ENCODE measurements at regions not wholly inside any gene's neighbourhood (a gene's known extent, or its start where the extent isn't known, plus 50 kb on each side); places are given as distances from the start of the nearest gene placed in this dataset.

DNA sequence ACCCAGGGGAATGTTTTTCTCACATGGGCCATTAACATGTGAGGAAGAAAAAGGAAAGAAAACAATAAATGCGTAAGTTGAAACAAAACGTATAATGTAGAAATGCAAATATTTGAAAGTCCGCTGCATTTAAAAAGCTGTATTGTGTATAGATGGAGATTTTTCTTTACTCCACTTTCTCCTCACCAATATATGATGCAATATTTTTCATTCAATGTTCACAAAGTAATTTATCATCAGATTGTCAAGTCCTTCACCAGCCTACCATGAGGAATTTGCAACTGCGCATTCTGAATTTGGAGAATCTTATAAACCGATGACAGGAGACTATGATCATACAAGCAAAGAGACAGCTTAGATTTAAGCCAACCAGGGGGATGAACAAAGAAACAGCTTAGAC, 69.9 kb downstream of the SOD2 start:
- no peaks in the 10 kb centered on the region for H3K36me3 ChIP-seq
- H3K4me3 ChIP-seq = no peak overlapping the region
- 95 to 97% methylated on average over 5 of the region's 5 CpGs for WGBS, 2 donors (ENCODE audit: low coverage in 1 of 2)
- TF ChIP-seq POLR2AphosphoS5 (IDR thresholded peaks at IDR 0.05) (no peak), EP300 (IDR thresholded peaks at IDR 0.05; ENCODE audit: low read depth) (no peak), POLR2A (IDR thresholded peaks at IDR 0.05) (no peak)
- TF ChIP-seq, protein P1, sequence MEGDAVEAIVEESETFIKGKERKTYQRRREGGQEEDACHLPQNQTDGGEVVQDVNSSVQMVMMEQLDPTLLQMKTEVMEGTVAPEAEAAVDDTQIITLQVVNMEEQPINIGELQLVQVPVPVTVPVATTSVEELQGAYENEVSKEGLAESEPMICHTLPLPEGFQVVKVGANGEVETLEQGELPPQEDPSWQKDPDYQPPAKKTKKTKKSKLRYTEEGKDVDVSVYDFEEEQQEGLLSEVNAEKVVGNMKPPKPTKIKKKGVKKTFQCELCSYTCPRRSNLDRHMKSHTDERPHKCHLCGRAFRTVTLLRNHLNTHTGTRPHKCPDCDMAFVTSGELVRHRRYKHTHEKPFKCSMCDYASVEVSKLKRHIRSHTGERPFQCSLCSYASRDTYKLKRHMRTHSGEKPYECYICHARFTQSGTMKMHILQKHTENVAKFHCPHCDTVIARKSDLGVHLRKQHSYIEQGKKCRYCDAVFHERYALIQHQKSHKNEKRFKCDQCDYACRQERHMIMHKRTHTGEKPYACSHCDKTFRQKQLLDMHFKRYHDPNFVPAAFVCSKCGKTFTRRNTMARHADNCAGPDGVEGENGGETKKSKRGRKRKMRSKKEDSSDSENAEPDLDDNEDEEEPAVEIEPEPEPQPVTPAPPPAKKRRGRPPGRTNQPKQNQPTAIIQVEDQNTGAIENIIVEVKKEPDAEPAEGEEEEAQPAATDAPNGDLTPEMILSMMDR (IDR thresholded peaks at IDR 0.05) = no peak
- H3K27me3 ChIP-seq = no peaks in the 10 kb centered on the region
- H3K9me3 ChIP-seq = peaks cover 0 to 1% of the 10 kb centered on the region in 2 donors
- H3K27ac ChIP-seq = no peak overlapping the region
- no peaks in the 10 kb centered on the region for H3K4me1 ChIP-seq
- no peak for DNase-seq
- intact Hi-C loops (cut with DNase I; ENCODE audit: low total_unique reads) = no loop called here
- in situ Hi-C loops (cut with MboI; ENCODE audit: low pct_ligation_motif_present in 1 of 4, low pct_unique_long_range_greater_than_20kb in 1 of 4, low sequenced_read_pairs in 3 of 4) = no loop called here

DNA sequence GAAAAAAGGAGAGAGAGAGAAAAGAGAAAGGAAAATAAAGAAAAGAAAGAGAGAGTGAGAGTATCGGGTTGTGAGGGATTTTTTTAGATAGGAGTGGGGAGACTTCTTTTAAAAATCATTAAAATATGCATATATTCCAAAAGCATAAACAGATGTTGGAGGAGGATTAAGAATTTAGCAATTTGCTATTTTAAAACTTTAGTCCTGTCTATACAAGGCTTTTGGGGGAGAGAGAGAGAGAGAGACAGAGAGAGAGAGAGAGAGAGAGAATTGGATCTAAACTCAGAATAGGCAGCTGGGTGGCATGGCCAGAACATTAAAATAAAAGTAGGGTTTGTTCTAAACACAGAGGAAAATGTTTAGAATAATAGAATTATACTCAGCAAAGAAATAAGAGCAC, 72.1 kb downstream of the SOD2 start:
- no peaks in the 10 kb centered on the region for H3K36me3 ChIP-seq
- DNase-seq = no peak
- no peak overlapping the region for H3K27ac ChIP-seq
- 62 to 71% methylated on average over 1 of the region's 1 CpG for WGBS, 2 donors (ENCODE audit: low coverage in 1 of 2)
- no peak overlapping the region for H3K4me3 ChIP-seq
- intact Hi-C loops (cut with DNase I; ENCODE audit: low total_unique reads) = no loop called here
- in situ Hi-C loops (cut with MboI; ENCODE audit: low pct_ligation_motif_present in 1 of 4, low pct_unique_long_range_greater_than_20kb in 1 of 4, low sequenced_read_pairs in 3 of 4) = no loop called here
- no peak for TF ChIP-seq EP300 (IDR thresholded peaks at IDR 0.05; ENCODE audit: low read depth)
- no peak for TF ChIP-seq POLR2AphosphoS5 (IDR thresholded peaks at IDR 0.05)
- no peak for TF ChIP-seq POLR2A (IDR thresholded peaks at IDR 0.05)
- TF ChIP-seq, protein P1 (IDR thresholded peaks at IDR 0.05) = no peak
- no peaks in the 10 kb centered on the region for H3K4me1 ChIP-seq
- no peaks in the 10 kb centered on the region for H3K27me3 ChIP-seq
- peaks cover 12 to 15% of the 10 kb centered on the region in 2 donors for H3K9me3 ChIP-seq

DNA sequence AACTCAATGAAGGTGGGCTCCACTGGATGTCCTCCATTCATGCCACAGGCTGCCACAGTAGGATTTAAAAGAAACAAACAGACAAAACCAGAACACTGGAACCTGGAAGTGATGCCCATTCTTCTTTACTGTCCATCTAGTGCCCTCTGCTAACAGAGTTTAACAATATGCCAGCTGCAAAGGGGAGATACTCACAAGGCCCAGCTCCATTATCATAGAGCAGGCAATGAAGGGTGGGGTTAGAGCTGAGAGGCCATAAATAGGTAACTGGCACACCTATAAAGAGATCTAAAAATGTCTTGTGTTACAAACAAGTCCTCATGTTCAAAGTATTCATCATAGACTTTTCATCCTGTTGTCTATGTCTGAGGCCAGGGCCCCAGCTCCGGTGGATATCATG, 75.6 kb downstream of the SOD2 start:
- TF ChIP-seq POLR2AphosphoS5 (IDR thresholded peaks at IDR 0.05) = no peak
- no peak for TF ChIP-seq EP300 (IDR thresholded peaks at IDR 0.05; ENCODE audit: low read depth)
- TF ChIP-seq, protein P1 (IDR thresholded peaks at IDR 0.05) = no peak
- TF ChIP-seq POLR2A (IDR thresholded peaks at IDR 0.05) = no peak
- whole genome bisulfite sequencing, 2 donors (ENCODE audit: low coverage in 1 of 2) = 80 to 88% methylated on average over 1 of the region's 1 CpG
- no peaks in the 10 kb centered on the region for H3K27me3 ChIP-seq
- intact Hi-C loops (cut with DNase I; ENCODE audit: low total_unique reads) (no loop called here), in situ Hi-C loops (cut with MboI; ENCODE audit: low pct_ligation_motif_present in 1 of 4, low pct_unique_long_range_greater_than_20kb in 1 of 4, low sequenced_read_pairs in 3 of 4) (no loop called here)
- no peaks in the 10 kb centered on the region for H3K36me3 ChIP-seq
- H3K4me3 ChIP-seq = no peak overlapping the region
- peaks cover 15 to 22% of the 10 kb centered on the region in 2 donors for H3K9me3 ChIP-seq
- H3K4me1 ChIP-seq = no peaks in the 10 kb centered on the region
- DNase-seq = no peak
- H3K27ac ChIP-seq = no peak overlapping the region

DNA sequence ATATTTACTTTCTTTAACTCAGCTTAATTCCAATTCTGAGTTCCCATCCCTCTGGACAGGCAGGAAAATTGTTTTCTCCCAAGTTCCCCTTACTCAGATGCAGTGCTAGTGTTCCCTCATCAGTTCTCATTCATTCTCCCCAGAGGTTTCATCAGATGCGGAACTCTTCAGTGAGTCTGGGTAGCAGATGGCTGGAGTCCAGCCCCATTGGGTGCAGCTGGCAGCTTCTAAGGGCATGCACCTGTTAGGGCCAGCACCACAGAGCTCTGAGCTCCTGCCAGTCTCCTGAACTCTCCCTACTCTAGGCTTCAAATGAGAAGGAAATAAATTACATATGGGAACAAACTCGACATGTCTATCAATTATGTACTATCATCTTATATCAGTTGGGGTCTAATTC, 76.6 kb downstream of the SOD2 start:
- in situ Hi-C loops (cut with MboI; ENCODE audit: low pct_ligation_motif_present in 1 of 4, low pct_unique_long_range_greater_than_20kb in 1 of 4, low sequenced_read_pairs in 3 of 4) = no loop called here
- DNase-seq = no peak
- Histone ChIP-seq H3K36me3 (no peaks in the 10 kb centered on the region), H3K27ac (no peak overlapping the region), H3K4me1 (no peaks in the 10 kb centered on the region), H3K9me3 (peaks cover 15 to 22% of the 10 kb centered on the region in 2 donors), H3K4me3 (no peak overlapping the region), H3K27me3 (no peaks in the 10 kb centered on the region)
- WGBS, 2 donors (ENCODE audit: low coverage in 1 of 2) = 87 to 88% methylated on average over 1 to 2 of the region's 2 CpGs
- TF ChIP-seq POLR2AphosphoS5 (IDR thresholded peaks at IDR 0.05) (no peak), EP300 (IDR thresholded peaks at IDR 0.05; ENCODE audit: low read depth) (no peak), POLR2A (IDR thresholded peaks at IDR 0.05) (no peak)
- TF ChIP-seq, protein P1 (IDR thresholded peaks at IDR 0.05) = no peak
- intact Hi-C loops (cut with DNase I; ENCODE audit: low total_unique reads) = no loop called here

All from transverse colon (tissue), 4 donors.